Cardiac muscle cell (in vitro differentiated cells and primary cell): ENCODE measurements at regions not wholly inside any gene's neighbourhood (a gene's known extent, or its start where the extent isn't known, plus 50 kb on each side); places are given as distances from the start of the nearest gene placed in this dataset.
A peak's percentile ranks its signal among the peaks of the same experiment; 100 is the strongest.

Experiments used
- DNase-seq, 2 donors: peaks; one replicate each; pipeline versions ENCODE4 v3.0.0 to v3.0.0-alpha.2; 2010 to 2017; ENCODE audit warnings: low read depth in 1 of 2, low spot score in 1 of 2
- H3K27ac ChIP-seq: fragments of 200-600 bp; sonication (generic); 2 replicates; pipeline ENCODE4 v1.5.1; 2016
- H3K27me3 ChIP-seq: fragments of 200-600 bp; sonication (generic); 2 replicates; pipeline ENCODE4 v1.6.0; 2016; ENCODE audit warnings: control low read depth
- H3K36me3 ChIP-seq: fragments of 200-600 bp; sonication (generic); 2 replicates; pipeline ENCODE4 v1.5.1; 2016; ENCODE audit warnings: control low read depth
- H3K4me1 ChIP-seq: fragments of 200-600 bp; sonication (generic); 2 replicates; pipeline ENCODE4 v1.8.1; 2017; ENCODE audit warnings: low read depth, mild to moderate bottlenecking, mixed run types
- H3K4me3 ChIP-seq: fragments of 200-600 bp; sonication (generic); 2 replicates; pipeline ENCODE4 v1.5.1; 2016; ENCODE audit warnings: mild to moderate bottlenecking
- H3K9me3 ChIP-seq: fragments of 200-600 bp; sonication (generic); 2 replicates; pipeline ENCODE4 v1.5.1; 2017; ENCODE audit warnings: low read depth, mild to moderate bottlenecking, control low read depth
- TF ChIP-seq, protein P1 (sequence below): IDR thresholded peaks from 2 replicates; pipeline ENCODE4 v1.5.1; 2012; ENCODE audit warnings: low read depth, mild to moderate bottlenecking, low read length

DNA sequence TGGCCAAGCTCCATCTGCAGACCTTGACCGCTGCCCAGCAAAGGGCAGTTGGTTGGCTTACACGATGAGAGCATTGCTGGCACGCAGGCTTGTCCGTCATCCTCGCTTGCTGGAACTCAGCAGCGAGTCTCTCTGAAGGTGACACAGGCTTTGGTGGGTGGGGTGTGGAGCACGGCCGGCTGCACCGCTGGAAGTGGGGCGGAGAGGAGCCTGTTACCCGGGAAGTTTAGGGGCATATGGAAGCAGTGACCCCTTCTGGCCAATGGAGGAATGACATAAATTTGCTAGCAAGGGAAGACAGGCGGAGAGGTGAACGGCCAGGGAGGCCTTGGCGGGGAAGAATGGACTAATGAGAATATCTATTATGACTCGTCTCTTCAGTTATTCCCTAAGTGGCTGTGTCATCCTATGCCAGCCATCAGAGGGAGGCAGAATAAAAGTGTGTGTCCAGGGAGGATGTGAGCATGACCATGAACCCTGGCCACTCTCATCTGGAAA is 65.9 kb upstream of the SDK2 start:
- Histone ChIP-seq H3K27me3 (peaks cover 11% of the 10 kb centered on the region), H3K4me3 (no peak overlapping the region), H3K9me3 (no peaks in the 10 kb centered on the region), H3K4me1 (peaks cover 9% of the 10 kb centered on the region), H3K27ac (no peak overlapping the region), H3K36me3 (no peaks in the 10 kb centered on the region)
- TF ChIP-seq, protein P1, sequence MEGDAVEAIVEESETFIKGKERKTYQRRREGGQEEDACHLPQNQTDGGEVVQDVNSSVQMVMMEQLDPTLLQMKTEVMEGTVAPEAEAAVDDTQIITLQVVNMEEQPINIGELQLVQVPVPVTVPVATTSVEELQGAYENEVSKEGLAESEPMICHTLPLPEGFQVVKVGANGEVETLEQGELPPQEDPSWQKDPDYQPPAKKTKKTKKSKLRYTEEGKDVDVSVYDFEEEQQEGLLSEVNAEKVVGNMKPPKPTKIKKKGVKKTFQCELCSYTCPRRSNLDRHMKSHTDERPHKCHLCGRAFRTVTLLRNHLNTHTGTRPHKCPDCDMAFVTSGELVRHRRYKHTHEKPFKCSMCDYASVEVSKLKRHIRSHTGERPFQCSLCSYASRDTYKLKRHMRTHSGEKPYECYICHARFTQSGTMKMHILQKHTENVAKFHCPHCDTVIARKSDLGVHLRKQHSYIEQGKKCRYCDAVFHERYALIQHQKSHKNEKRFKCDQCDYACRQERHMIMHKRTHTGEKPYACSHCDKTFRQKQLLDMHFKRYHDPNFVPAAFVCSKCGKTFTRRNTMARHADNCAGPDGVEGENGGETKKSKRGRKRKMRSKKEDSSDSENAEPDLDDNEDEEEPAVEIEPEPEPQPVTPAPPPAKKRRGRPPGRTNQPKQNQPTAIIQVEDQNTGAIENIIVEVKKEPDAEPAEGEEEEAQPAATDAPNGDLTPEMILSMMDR = peak; percentile 79
- DNase-seq = peak; percentile 72 to 85

DNA sequence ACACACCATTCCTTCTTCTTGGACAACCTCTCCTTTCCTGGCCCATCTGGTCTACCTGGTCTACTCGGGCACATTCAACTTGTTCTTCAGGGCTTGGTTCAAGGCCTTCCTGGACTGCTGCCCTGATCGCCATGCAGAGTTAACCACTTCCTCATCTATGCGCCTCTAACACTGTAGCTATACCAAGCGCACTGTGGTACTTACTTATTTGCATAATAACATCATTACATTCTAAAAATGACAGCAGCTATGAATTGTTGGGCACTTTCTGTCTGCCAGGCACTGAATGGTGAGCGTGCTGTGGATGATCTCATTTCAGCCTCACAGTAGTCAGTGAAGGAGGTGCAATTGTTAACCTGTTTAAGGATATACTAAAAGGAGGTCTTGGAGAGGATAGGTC is 66.9 kb upstream of the SDK2 start:
- Histone ChIP-seq H3K4me1 (peaks cover 9% of the 10 kb centered on the region), H3K9me3 (no peaks in the 10 kb centered on the region), H3K27ac (no peak overlapping the region), H3K4me3 (no peak overlapping the region), H3K27me3 (peaks cover 11% of the 10 kb centered on the region), H3K36me3 (no peaks in the 10 kb centered on the region)
- DNase-seq = no peak
- TF ChIP-seq, protein P1 = no peak

DNA sequence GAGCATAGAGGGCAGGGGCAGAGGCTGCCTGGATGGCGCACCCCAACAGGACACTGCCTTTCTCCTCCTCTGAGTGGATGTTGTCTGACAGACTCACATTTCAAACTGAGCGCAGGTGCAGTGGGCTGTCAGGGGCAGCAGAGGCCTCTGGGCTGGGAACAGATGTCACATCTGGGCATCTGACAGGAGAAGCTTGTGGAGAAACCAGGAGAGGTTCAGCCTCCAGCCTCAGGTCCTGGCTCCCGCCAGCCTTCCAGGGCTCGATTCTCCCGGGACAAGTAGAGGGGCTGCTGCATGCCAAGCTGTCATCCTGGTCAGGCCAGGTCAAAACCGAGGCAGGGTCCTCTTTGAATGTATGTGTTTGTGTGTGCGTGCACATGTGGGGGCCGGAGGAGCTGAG is 67.7 kb upstream of the SDK2 start:
- TF ChIP-seq, protein P1 = no peak
- no peaks in the 10 kb centered on the region for H3K9me3 ChIP-seq
- no peaks in the 10 kb centered on the region for H3K36me3 ChIP-seq
- peaks cover 9% of the 10 kb centered on the region for H3K4me1 ChIP-seq
- H3K27ac ChIP-seq = no peak overlapping the region
- no peak overlapping the region for H3K4me3 ChIP-seq
- H3K27me3 ChIP-seq = peaks cover 11% of the 10 kb centered on the region
- no peak for DNase-seq

DNA sequence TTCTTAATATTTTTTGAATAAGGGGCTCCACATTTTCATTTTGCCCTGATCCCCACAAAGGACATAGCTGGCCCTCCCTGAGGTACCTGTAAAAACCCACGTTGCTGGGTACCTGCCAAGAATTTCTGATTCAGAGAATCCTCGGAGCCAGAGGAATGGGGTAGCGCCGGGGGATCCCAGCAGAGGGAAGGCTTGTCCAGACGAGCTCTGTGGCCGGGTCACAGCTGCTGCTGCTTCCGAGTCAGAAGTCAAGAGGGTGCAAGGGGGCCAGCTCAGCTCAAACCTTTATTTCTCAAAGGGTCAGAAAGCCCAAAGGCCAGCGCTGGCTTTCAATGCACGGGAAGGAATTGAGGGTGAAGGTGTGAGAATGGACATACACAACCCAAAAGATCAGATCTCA is 68.9 kb upstream of the SDK2 start:
- Histone ChIP-seq H3K27ac (no peak overlapping the region), H3K4me3 (no peak overlapping the region), H3K9me3 (no peaks in the 10 kb centered on the region), H3K27me3 (peaks cover 10% of the 10 kb centered on the region), H3K4me1 (peaks cover 9% of the 10 kb centered on the region), H3K36me3 (no peaks in the 10 kb centered on the region)
- peak in 1 of 2 donors; percentile 37 for DNase-seq
- TF ChIP-seq, protein P1 = no peak

DNA sequence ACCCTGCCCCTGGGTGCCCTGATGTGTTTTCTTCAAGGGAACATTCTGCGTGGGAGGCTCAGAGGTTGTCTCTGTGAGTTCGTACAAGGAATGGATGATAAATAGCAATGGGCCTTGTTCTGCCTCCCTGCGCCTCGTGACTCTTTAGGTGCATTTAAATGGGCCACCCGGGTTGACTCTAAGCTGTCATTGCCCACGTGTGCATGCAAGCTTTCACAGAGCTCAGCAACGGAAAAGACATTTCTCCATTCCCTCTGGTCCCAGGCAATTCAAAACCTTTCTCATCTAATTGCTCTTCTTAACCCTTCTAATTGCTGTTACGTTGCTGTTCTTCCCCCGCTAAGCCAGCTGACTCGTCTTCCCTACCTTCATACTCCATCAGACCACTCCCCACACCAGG is 71.5 kb upstream of the SDK2 start:
- H3K36me3 ChIP-seq = no peaks in the 10 kb centered on the region
- no peaks in the 10 kb centered on the region for H3K27me3 ChIP-seq
- no peak overlapping the region for H3K27ac ChIP-seq
- H3K4me1 ChIP-seq = peaks cover 23% of the 10 kb centered on the region
- no peak overlapping the region for H3K4me3 ChIP-seq
- TF ChIP-seq, protein P1 = no peak
- no peak for DNase-seq
- H3K9me3 ChIP-seq = no peaks in the 10 kb centered on the region

GRCh38 chr17:73717690-73718089 is 73.4 kb upstream of the SDK2 start:
- TF ChIP-seq, protein P1 = no peak
- no peak for DNase-seq
- H3K27ac ChIP-seq = no peak overlapping the region
- H3K4me1 ChIP-seq = peaks cover 23% of the 10 kb centered on the region
- no peaks in the 10 kb centered on the region for H3K9me3 ChIP-seq
- H3K27me3 ChIP-seq = no peaks in the 10 kb centered on the region
- H3K4me3 ChIP-seq = no peak overlapping the region
- no peaks in the 10 kb centered on the region for H3K36me3 ChIP-seq
